MM.1S (cell line): ENCODE measurements at regions not wholly inside any gene's neighbourhood (a gene's known extent, or its start where the extent isn't known, plus 50 kb on each side); places are given as distances from the start of the nearest gene placed in this dataset.

ENCODE experiments used
- EZH2 ChIP-seq: fragments of 300-600 bp; sonication (generic); optimal IDR thresholded peaks from 2 replicates; pipeline ENCODE3; 2017; ENCODE audit warnings: low read depth, mild to moderate bottlenecking, antibody characterized with exemption, low read length, mixed read lengths
- EZH2phosphoT487 ChIP-seq: fragments of 300-600 bp; sonication (generic); IDR thresholded peaks from 2 replicates; pipeline ENCODE4 v1.6.1; 2018; ENCODE audit warnings: antibody characterized with exemption, low read length
- TF ChIP-seq, protein P1 (sequence below): fragments of 300-600 bp; sonication (generic); IDR thresholded peaks from 2 replicates; pipeline ENCODE4 v1.5.1; 2016; ENCODE audit warnings: antibody characterized with exemption, low read length, mixed read lengths

DNA sequence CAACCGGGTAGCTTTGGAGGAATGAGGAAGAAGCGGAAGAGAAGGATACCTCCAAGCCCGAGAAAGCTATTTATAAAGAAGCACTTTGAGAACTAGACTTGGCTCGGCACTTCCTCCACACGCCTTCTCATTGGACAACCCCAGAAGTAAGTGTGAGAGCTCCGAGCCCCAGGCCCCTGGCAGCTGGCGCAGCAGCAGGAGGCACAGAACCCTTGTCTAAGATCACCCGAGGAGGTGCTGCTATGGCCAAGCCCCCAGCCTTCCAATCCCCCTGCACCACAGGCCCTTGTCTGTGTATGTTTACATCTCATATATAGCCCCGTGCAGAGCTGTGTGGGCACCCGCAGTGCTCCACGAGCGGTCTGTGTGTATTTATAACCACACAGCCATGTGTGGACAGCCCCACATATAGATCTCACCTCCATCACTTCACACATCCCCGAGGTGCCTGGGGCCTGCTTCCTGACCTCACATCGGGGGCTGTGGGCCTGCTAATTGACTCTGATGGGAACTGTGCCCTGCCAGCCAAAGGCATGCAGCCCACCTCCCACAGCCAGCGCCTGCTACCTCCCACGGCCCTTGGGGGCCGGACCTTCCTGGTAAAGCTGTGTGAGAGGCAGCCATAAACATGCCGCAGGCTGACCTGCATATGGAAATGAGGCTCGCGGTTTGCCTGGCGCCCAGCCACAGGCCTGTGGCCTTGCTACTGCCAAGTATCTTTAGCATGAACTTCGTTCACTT lies 96.1 kb downstream of the C17orf67 start:
- TF ChIP-seq, protein P1, sequence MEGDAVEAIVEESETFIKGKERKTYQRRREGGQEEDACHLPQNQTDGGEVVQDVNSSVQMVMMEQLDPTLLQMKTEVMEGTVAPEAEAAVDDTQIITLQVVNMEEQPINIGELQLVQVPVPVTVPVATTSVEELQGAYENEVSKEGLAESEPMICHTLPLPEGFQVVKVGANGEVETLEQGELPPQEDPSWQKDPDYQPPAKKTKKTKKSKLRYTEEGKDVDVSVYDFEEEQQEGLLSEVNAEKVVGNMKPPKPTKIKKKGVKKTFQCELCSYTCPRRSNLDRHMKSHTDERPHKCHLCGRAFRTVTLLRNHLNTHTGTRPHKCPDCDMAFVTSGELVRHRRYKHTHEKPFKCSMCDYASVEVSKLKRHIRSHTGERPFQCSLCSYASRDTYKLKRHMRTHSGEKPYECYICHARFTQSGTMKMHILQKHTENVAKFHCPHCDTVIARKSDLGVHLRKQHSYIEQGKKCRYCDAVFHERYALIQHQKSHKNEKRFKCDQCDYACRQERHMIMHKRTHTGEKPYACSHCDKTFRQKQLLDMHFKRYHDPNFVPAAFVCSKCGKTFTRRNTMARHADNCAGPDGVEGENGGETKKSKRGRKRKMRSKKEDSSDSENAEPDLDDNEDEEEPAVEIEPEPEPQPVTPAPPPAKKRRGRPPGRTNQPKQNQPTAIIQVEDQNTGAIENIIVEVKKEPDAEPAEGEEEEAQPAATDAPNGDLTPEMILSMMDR: no peak
- no peak for TF ChIP-seq EZH2phosphoT487
- TF ChIP-seq EZH2: no peak
